Umbilical cord (tissue), 1 donor: ENCODE measurements at regions not wholly inside any gene's neighbourhood (a gene's known extent, or its start where the extent isn't known, plus 50 kb on each side); places are given as distances from the start of the nearest gene placed in this dataset.
A peak's percentile ranks its signal among the peaks of the same experiment; 100 is the strongest.

Experiments
- DNase-seq: peaks from one replicate; pipeline ENCODE4 v3.0.0-alpha.2; 2015; ENCODE audit warnings: low spot score

DNA sequence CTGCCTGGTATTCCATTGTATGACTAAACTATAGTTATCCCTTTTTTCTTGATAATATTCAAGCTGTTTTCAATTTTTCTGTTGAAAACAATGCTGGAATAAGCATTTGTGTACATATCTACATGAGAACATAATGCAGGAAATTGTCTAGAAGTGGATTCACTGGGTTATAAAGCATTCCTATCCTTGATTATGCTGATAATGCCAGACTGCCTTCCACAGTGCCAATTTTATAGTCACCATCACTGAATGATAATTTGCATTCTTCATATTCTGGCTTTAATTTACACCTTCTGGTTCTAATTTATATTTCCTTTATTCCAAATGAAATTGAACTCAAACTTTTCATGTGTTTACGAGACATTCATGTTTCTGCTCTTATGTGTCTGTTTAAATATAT is 651.0 kb upstream of the PLXNA2 start:
- DNase-seq: no peak

DNA sequence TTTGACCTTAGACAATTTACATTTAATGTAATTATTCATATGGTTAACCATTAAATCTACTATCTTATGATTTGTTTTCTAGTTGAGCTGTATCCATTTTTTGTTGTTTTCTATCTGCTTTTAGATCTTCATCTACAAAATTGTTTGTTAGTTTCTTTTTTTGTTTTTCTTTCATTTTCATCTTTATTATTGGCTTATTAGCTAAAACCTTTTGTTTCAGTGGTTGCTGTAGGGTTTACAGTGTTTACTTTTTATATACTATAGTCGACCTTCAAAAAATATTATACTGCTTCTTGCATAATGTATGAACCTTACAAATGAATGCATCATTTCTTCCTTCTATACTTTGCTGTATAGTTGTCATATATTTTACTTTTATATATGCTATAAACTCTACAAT is 651.6 kb upstream of the PLXNA2 start:
- no peak for DNase-seq

DNA sequence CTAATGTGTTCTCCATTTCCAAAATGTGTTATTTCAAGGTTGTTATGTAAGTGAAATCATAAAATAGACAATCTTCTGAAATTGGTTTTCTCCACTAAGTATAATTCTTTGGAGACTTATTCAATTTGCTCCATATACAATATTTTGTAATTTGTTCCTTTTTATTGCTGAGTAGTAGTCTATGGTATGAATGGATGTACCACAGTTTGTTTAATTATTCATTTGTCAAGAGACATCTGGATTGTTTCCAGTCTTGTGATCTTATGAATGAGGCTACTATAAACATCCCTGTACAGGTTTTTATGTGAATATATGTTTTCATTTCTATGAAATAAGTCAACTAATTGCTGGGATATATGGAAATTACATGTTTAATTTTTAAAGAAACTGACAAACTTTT is 652.6 kb upstream of the PLXNA2 start:
- DNase-seq: no peak

DNA sequence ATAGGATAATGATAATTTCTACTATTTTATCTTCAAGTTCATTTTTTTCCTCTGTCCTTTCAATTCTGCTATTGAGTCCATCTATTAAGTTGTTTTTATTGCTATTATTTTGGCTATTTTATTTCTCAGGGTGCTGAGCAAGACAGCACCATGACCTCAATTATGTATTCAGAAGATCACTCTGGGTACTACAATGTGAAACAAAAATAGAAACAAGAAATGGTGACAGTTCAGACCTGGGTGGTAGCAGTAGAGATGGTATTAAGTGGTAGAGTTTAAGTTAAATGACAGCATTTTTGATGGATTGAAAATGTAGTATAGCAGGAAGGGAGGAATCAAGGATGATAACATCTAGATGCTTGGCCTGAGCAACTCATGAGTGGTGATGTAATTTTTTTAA is 655.3 kb upstream of the PLXNA2 start:
- DNase-seq: no peak

DNA sequence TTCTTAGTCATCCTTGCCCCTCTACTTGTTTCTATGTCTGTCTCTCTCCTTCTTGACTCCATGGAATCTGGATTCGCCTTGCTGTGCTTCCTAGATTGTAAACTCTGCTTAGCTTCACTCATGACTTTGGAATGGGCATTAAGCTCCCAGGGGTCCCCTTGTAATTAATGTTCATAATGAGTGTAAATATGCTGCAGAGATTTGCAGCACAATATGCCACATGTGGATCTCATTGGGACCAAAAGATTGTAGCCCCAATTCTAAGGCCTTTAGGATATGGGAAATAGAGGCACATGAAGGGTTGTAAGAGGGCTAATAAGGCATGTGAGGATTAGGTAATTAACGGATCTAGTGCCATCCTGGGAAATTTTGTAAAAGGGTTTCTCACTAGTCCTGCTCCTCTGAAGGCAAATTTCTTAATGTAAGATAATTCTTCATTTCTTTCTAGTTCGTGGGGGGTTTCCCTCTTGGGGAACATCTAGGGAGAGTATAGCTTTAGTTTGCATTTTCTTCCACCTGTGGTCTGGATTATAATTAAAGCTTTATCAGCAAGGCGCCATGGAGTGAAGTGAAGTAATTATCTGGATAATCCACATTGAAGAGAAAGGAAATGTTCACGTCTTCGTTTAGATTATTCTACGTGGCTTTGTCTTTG is 659.2 kb upstream of the PLXNA2 start:
- no peak for DNase-seq

DNA sequence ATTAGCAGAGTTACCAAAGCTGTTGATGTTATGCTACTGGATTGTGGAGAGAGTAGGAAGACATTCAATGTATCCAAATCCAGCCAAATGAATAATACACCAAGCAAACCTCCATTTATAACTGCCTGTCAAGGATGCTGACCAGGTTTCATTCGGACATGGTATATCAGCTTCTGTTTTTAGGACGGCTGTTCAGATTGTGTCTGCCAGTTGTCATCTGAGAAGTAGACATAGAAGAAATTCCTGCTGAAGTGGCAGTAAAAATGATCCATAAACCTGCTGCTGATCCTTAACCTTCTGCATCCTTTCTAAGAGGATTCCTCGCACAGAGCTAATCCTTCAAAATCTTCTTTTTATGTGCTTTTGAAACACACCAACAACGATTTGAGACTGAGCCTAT is 663.6 kb upstream of the PLXNA2 start:
- peak; percentile 64 for DNase-seq

DNA sequence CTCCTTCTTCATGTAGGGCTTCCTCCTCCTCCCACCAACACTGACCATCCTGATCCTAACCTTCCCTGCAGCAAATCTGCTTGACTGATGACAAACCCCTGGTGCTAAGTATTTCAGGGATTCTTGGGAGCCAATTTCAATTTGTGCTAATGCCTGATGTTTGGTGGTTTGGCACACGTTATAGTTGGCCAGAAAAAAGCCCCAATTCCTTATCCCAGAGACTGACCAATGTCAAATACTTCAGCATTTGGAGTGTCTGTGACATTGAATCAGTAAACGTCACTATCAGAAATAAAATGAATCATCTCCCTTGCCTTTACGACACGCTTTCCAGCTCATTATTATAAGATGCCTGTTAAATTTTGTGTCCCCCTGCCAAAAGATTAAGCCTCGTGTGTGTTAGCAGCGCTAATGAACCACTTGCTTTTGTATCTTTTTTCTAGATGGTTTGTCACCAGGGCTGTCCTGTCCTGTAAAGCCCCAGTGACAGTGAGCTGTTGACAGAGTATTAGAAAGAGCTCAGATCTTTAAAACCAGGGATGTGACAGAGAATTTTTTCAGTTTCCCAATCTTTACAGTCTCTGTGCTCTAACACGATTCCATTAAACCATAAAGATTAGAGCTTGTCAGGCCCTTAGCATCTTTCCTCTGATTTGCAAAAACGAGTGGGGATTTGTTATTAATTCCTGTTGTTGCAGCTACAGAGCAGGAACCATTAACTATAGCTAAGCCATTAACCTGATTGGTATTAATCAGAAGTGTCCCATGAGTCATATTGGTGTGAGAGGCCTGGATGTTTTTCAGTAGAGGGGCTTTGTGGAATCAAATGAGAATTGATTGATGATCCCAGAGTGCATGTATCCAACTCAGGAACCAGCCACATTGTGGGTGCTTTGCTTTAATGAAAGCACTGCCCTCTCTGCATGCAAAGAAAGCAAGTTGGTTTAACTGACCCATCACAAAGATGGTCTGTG is 665.1 kb upstream of the PLXNA2 start:
- no peak for DNase-seq

DNA sequence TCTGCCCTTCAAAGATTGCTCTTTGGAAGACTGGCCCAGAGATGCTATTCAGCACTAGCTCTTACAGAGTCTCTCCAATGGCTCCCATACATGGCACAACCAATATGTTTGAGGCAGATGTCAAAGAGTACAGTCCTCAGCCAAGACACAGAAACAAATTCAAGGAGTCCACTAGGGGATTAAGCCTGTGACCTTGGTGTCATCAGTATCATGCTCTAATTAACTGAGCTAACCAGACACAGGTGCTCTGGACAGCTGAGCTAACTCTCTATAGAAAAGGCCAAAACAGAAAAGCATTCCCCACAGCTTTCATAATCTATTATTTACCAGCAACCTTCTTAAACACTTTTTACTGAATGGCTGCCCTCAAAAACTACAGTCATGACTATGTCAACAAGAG is 666.0 kb upstream of the PLXNA2 start:
- DNase-seq: no peak

DNA sequence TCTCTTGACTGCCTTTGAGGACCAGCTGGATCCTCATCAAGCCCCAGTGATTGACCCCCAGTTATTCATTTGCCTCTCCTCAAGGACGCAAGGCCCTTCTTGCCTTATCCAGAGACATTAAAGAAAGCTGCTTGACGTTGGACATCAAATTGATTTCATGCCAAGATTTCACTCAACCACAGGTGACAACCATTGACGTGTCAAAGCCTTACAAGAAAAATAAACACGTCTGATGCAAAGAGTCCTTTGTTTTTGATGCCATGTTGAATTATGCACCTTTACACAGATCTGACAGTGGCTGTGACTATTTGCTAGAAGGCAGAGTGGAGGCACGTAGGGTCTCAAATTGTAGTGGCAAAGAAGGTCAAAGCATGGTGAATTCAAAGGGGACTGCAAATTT is 666.2 kb upstream of the CAMK1G start:
- DNase-seq: no peak

DNA sequence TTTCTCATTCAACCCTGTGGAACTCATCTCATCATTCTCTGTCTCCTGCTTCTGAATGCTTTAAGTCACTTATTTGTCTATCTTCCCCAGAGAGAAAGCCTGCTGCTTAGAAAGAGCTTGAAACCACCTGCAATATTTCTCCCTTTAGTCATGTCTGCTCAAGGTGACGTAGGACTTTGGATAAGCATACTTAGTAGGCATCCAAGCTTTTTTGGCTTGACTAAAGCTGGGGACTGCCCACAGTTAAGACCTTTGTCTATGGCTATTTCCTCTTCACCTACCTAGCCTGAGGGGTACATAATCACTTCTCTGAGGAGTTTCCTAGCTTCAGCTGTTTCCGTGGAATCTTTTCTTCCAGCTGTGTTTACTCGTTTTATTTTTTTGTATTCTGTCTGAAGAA is 665.8 kb upstream of the CAMK1G start:
- no peak for DNase-seq

DNA sequence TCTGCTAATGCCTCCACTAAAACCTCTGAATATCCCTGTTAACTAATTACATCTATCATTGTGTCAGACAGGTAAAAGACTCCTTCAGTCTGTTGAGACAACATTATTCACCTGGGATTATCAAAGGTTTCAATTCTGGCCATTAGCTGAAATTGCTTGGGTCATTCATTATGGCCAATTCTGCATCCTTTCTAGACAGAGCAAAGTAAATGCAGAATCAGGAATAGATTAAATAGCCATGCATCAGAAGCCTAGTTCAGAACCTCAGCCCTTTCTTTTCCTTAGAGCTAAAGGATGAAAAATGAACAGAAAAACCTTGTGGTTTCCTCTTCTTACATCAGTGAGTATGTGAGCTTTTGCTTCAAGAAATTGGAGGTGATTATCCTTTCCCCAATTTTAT is 665.4 kb upstream of the CAMK1G start:
- no peak for DNase-seq

DNA sequence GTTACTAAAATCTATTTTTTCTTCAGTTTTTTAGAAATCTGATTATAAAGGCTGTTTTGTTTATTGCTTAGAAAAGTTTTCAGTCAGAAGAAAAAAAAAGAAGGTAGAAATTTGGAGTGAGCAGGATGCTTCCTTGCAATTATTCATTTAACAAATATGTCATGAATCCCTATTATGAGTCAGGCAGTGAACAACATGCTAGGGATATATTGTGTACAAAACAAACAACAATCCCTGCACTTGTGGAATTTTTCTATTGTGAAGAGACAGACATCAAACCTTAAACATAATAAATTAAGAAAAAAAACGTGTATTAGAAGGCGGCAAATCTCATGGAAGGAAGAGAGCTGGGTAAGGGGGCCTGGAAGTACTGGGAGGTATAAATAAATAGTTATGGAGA is 664.1 kb upstream of the CAMK1G start:
- no peak for DNase-seq

DNA sequence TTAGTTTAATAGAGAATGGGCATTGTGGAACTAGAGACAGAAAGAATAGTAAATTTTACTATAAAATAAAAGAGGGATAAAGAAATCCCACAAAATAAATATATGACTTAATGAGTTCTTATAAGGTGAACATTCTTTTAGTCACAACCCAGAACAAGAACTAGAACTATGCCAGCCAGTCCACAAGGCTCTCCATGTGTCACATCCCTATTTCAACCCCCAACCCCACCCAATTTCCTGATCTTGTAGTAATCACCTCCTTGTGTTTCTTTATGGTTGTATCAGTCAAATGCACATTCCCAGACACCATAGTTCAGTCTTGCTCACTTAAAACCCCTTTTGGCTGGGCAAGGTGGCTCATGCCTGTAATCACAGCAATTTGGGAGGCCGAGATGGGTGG is 662.3 kb upstream of the CAMK1G start:
- no peak for DNase-seq

DNA sequence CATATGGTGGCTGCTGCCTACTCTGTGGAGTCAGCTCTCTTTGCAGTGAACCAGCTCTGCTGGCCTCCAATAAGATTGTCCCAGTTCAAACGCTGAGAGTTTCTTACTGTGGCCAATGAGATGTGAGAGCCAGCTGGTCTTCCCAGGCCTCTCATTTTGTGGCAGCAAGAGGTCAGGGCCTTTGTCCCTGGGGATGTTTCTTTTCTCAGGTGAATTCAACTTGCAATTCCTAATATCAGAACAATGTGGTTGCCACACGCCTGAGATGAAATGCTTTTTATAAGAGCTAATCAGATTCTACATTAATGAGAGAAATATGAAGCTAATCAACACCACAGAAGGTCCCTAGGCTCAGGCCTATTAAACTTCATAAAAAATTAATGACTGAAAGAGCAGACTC is 660.1 kb upstream of the CAMK1G start:
- DNase-seq: no peak

DNA sequence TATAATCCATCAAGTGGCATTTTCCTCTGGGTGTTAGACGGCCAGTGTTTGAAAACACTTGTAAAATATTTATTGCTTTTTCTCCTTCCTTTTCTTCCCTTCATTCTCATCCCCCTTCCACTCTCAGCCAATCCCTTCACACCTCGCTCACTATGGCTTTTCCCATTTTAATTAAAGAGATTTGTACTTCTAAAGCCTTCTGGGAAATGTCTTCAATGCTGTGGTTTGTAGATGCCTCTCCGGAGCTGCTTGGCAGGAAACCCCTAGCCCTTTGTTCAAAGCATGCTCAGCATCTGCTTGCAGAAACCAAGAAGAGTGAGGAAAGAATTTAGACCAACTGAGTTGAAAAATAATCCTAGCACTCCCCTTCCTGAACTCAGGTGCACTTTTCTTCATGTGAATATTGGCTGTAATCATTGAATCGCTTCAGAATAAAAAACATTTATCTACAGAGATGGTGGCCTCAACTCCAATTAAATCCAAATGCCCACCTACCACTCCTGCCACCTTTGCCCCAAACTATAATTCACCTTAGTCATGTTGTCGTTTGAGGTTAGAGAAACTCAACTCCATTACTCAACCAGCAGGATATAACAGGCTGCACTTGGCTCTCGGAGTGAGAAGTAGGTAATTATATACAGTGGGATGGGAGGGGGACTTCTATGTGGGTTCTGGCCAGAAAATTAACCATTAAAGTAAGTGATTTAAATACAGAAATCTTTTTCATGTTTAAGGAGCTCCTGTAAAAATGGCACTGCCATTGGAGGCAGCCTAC is 659.4 kb upstream of the CAMK1G start:
- no peak for DNase-seq

DNA sequence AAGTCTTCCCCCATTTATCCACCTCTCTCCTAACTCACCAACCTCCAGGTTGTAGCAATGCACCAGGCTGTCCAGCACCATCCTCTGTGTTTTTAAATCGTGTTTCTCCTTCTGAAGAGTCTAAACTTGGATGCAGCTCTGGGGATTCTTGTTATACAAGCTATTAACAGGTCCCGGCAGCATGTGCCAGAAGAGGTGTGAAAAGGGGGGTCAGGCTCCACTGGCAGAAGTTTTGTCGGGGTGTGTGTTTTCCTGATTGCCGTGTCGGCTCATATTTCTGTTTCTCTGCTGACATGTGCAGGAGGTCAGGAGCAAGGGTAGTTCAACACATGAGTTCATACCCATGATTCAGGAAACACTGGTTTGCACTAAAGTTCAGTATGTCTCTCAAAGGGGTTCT is 658.6 kb upstream of the CAMK1G start:
- DNase-seq: no peak

DNA sequence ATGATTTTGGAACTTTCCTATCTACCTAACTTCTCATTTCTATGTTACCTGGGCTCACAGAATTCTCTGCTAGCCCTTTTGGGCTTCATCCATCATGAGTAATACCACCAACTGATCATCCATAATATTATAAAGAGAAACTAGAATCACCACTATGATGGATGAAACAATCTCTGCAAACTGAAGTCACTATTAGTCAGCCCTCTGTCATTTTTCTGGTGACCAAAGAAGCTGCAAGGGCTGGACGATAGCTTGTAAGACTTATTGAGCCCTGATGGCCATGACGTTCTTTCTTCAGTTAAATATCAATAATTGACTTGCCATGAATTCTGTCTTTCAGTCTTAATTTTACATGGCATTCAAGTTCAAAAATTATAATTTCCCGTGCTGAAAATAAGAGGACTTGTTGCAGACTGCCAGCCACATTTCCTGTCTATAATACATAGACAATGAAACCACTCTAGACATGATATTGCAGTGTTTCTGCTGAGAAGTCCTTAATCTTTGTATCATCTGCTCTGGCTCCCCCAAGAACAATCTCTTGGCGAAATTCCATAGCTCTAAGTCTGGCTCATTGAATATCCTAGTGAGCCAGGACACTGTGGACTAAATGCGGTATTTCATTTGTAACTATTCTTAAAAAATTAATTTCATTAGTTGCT is 655.0 kb upstream of the CAMK1G start:
- no peak for DNase-seq

DNA sequence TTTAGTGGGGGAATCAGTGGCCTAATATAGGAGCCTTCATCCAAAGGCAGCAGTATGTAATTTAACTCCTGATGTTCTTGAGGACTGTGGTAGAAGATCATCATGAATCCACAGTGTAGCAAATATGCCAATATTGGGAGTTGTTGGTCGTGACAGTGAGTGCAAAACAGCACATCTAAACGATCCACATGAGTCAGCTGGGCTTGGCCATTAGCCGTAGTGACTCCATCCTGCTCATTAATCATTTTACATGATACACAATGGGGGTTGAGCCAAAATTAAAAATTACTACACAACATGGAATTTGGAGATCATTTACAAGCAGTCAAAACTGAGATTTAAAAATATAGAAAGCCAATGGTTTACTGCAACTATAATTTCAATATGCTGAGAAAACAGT is 653.9 kb upstream of the CAMK1G start:
- DNase-seq: no peak

DNA sequence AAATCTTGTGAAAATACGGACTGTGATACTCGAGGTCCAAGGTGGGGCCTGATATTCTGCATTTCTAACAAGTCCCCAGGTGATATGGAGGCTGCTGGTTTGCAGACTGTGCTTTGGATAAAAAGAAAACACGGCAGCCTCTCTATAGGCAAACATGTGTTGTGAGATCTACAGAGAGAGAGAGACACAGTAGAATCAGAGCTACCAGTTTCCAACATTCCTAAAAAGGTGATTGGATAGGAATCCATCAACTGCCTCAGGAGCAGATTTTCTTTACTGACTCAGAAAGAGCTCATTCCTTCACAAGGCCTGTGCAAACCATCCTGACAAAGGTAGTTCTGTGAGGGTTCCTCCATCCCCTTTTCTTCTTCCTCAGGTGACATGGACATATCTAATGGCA is 651.6 kb upstream of the CAMK1G start:
- DNase-seq: no peak

DNA sequence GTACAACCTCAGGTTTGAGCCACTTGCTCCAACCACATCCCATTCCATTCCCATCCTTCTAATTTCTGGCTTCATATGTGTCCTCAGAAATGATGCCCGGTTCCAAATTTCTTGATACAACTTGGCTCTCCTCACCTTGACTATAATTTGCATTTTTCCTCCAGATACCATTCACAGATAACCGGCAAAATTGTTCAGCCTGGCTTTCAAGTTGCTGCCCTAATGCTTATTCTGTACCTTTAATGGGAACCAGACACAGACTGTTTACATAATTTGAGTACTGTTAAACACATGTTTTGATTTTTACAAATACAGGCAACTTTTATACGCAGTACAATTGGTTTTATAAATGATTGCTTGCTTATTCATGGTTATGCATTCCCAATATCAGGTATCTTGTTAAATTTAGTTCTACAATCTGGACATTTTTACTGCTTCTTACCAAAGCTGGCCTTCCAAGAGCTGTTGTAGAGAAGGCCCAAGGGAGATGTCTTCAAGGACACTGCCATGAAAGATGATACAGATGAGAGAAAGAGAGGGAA is 649.5 kb upstream of the CAMK1G start:
- DNase-seq: no peak

DNA sequence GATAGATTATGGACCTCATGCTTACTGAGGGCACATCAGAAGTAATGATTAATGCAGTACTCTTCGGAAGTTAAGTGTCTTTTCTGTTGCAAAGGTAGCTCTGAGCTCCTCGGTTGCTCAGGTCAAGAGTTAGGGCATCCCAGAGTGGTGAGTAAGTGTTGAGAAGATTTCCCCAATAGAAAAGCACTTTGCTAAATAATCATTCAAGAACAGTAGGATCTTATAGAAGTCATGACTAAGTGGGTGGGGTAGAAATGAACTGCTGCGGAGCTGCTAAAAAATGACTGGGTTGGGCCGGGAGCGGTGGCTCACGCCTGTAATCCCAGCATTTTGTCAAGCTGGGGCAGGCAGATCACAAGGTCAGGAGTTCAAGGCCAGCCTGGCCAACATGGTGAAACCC is 648.6 kb upstream of the CAMK1G start:
- DNase-seq: no peak
